Activated CD8-positive, alpha-beta memory T cell treated with anti-CD3 and anti-CD28 coated beads, Interleukin-2, amount 10 ng/mL, durations not matched to agents 7 days and 5 days (primary cell): ENCODE measurements at regions not wholly inside any gene's neighbourhood (a gene's known extent, or its start where the extent isn't known, plus 50 kb on each side); places are given as distances from the start of the nearest gene placed in this dataset.
"Not testable (repeated sequence)": the region's sequence is repeated elsewhere in the genome, so short reads cannot be mapped to it uniquely, and the experiment has no call there.

Source experiments
- ATAC-seq: fragments of 150-1000 bp; cut with Tn5 transposase; one replicate; pipeline ENCODE4 v1.10.0; 2021; ENCODE audit warnings: moderate library complexity
- CTCF ChIA-PET: fragments of 350-600 bp; sonication (Branson Sonifier 250); formaldehyde crosslinking; loops from one replicate; lab custom pipeline; 2021; ENCODE audit warnings: antibody characterized with exemption; lab: Charles Lee
- DNase-seq: peaks from one replicate; pipeline ENCODE4 v3.0.0-alpha.2; 2020
- H3K27ac Mint-ChIP-seq: one replicate; pipeline ENCODE4 v1.8.0; 2021; ENCODE audit warnings: mild to moderate bottlenecking, mixed read lengths
- H3K27me3 Mint-ChIP-seq: one replicate; pipeline ENCODE4 v1.8.0; 2021; ENCODE audit warnings: mixed read lengths
- H3K36me3 Mint-ChIP-seq: one replicate; pipeline ENCODE4 v1.8.0; 2021; ENCODE audit warnings: mild to moderate bottlenecking, mixed read lengths
- H3K4me1 Mint-ChIP-seq: one replicate; pipeline ENCODE4 v1.8.0; 2021; ENCODE audit warnings: mixed read lengths
- H3K4me3 Mint-ChIP-seq: one replicate; pipeline ENCODE4 v1.8.0; 2021; ENCODE audit warnings: mild to moderate bottlenecking, moderate library complexity, mixed read lengths
- H3K9me3 Mint-ChIP-seq: one replicate; pipeline ENCODE4 v1.8.0; 2022; ENCODE audit warnings: low read depth, mixed read lengths

GRCh38 chr17:64790690-64791089, 128.6 kb upstream of the SMURF2 start:
- DNase-seq, H3K9me3 Mint-ChIP-seq, ATAC-seq, CTCF ChIA-PET, H3K36me3 Mint-ChIP-seq, H3K4me3 Mint-ChIP-seq, H3K27ac Mint-ChIP-seq, H3K27me3 Mint-ChIP-seq: not testable (repeated sequence)
- H3K4me1 Mint-ChIP-seq, result peaks cover 29% of the 10 kb centered on the region

DNA sequence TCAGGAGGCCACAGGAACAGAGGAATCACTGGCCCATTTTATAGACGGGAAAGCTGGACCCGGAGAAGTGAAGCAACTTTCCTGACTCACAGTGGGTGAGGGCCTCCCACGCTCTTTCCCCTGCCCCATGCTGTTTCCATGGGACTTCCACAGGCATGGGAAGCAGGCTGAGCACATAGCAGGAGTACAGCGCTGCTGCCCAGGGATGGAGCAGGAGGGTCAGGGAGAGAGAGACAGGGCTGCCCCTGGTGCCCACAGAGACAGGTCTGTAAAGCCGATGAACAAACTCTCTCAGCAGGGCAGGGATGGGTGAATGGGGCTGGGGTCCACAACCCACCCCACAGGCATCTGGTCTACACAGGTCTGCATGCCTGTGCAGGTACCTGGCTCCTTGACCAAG, 128.1 kb upstream of the SMURF2 start:
- ATAC-seq, H3K27ac Mint-ChIP-seq, H3K9me3 Mint-ChIP-seq: not testable (repeated sequence)

GRCh38 chr17:64789061-64789445, 126.9 kb upstream of the SMURF2 start:
- H3K4me3 Mint-ChIP-seq, DNase-seq, ATAC-seq, H3K27ac Mint-ChIP-seq, H3K36me3 Mint-ChIP-seq, H3K27me3 Mint-ChIP-seq, CTCF ChIA-PET, H3K9me3 Mint-ChIP-seq: not testable (repeated sequence)
- peaks cover 24% of the 10 kb centered on the region for H3K4me1 Mint-ChIP-seq

More for the DNA sequence above, 128.1 kb upstream of the SMURF2 start:
- H3K36me3 Mint-ChIP-seq, H3K27me3 Mint-ChIP-seq, H3K4me3 Mint-ChIP-seq, DNase-seq, CTCF ChIA-PET: not testable (repeated sequence)
- peaks cover 28% of the 10 kb centered on the region for H3K4me1 Mint-ChIP-seq

- ATAC-seq, result no peak
- H3K36me3 Mint-ChIP-seq, result peaks cover 7% of the 10 kb centered on the region
- CTCF ChIA-PET, result no interaction called here
- H3K4me3 Mint-ChIP-seq, result no peak overlapping the region
- peaks cover 19% of the 10 kb centered on the region for H3K4me1 Mint-ChIP-seq
- DNase-seq, result no peak
- no peaks in the 10 kb centered on the region for H3K27me3 Mint-ChIP-seq
- H3K9me3 Mint-ChIP-seq, result no peaks in the 10 kb centered on the region
- H3K27ac Mint-ChIP-seq, result no peak overlapping the region
These were observed 126.4 kb upstream of the SMURF2 start for GRCh38 chr17:64788286-64789060.

DNA sequence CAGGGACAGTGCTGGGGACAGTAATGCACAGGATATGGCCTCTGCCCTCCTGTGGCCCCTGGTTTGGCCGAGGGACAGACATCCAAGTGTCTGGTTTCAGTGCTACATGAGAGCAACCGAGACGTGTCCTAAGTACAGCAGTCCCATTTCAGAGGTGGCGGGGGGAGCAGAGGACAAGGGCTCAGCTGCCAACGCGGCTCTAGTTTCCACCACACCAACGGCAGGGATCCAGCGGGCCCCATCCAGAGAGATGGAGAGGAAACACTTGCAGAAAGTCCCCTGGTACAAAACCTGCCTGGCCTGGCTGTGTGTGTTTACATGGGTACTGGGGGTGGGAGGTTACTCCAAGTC, 125.8 kb upstream of the SMURF2 start:
- Mint-ChIP-seq H3K27me3 (no peaks in the 10 kb centered on the region), H3K9me3 (no peaks in the 10 kb centered on the region), H3K4me3 (no peak overlapping the region), H3K27ac (no peak overlapping the region), H3K36me3 (peaks cover 7% of the 10 kb centered on the region), H3K4me1 (peaks cover 14% of the 10 kb centered on the region)
- no peak for ATAC-seq
- DNase-seq, result no peak
- CTCF ChIA-PET, result interaction anchor here (1.2 kb wide), 1 partner anchor 11 kb away, joined by 4 read pairs; no protein-coding TSS in a partner anchor

GRCh38 chr17:64787255-64787920, 125.3 kb upstream of the SMURF2 start:
- H3K9me3 Mint-ChIP-seq, result no peaks in the 10 kb centered on the region
- H3K27me3 Mint-ChIP-seq, result no peaks in the 10 kb centered on the region
- ATAC-seq, result no peak
- peaks cover 5% of the 10 kb centered on the region for H3K36me3 Mint-ChIP-seq
- H3K4me3 Mint-ChIP-seq, result no peak overlapping the region
- peaks cover 12% of the 10 kb centered on the region for H3K4me1 Mint-ChIP-seq
- no peak for DNase-seq
- CTCF ChIA-PET, result interaction anchor here (1.2 kb wide), 1 partner anchor 10 kb away, joined by 4 read pairs; no protein-coding TSS in a partner anchor
- no peak overlapping the region for H3K27ac Mint-ChIP-seq

- ATAC-seq (no peak), DNase-seq (no peak)
- no peak overlapping the region for H3K27ac Mint-ChIP-seq
- CTCF ChIA-PET, result no interaction called here
- no peaks in the 10 kb centered on the region for H3K9me3 Mint-ChIP-seq
- no peak overlapping the region for H3K4me3 Mint-ChIP-seq
- H3K4me1 Mint-ChIP-seq, result peaks cover 12% of the 10 kb centered on the region
- no peaks in the 10 kb centered on the region for H3K27me3 Mint-ChIP-seq
- no peaks in the 10 kb centered on the region for H3K36me3 Mint-ChIP-seq
These were observed 124.2 kb upstream of the SMURF2 start for GRCh38 chr17:64786337-64786736.

- no peaks in the 10 kb centered on the region for H3K9me3 Mint-ChIP-seq
- DNase-seq, result no peak
- H3K4me1 Mint-ChIP-seq, result peaks cover 13% of the 10 kb centered on the region
- no peaks in the 10 kb centered on the region for H3K36me3 Mint-ChIP-seq
- no peak for ATAC-seq
- no peak overlapping the region for H3K4me3 Mint-ChIP-seq
- no peaks in the 10 kb centered on the region for H3K27me3 Mint-ChIP-seq
- no peak overlapping the region for H3K27ac Mint-ChIP-seq
- CTCF ChIA-PET, result no interaction called here
These were observed 122.9 kb upstream of the SMURF2 start for GRCh38 chr17:64785011-64785421.

- peaks cover 4% of the 10 kb centered on the region for H3K27me3 Mint-ChIP-seq
- DNase-seq (no peak), ATAC-seq (no peak)
- CTCF ChIA-PET, result no interaction called here
- peaks cover 17% of the 10 kb centered on the region for H3K4me1 Mint-ChIP-seq
- H3K9me3 Mint-ChIP-seq, result no peaks in the 10 kb centered on the region
- H3K4me3 Mint-ChIP-seq, result no peak overlapping the region
- no peak overlapping the region for H3K27ac Mint-ChIP-seq
- no peaks in the 10 kb centered on the region for H3K36me3 Mint-ChIP-seq
These were observed 122.4 kb upstream of the SMURF2 start for GRCh38 chr17:64784353-64785010.

GRCh38 chr17:64783556-64784352, 121.6 kb upstream of the SMURF2 start:
- ATAC-seq, result no peak
- no peak overlapping the region for H3K27ac Mint-ChIP-seq
- peaks cover 9% of the 10 kb centered on the region for H3K27me3 Mint-ChIP-seq
- H3K4me1 Mint-ChIP-seq, result peaks cover 22% of the 10 kb centered on the region
- no peaks in the 10 kb centered on the region for H3K36me3 Mint-ChIP-seq
- no peak for DNase-seq
- CTCF ChIA-PET, result no interaction called here
- H3K4me3 Mint-ChIP-seq, result no peak overlapping the region
- no peaks in the 10 kb centered on the region for H3K9me3 Mint-ChIP-seq

- no peak for ATAC-seq
- CTCF ChIA-PET, result no interaction called here
These were observed 120.9 kb upstream of the SMURF2 start for GRCh38 chr17:64783031-64783461.

DNA sequence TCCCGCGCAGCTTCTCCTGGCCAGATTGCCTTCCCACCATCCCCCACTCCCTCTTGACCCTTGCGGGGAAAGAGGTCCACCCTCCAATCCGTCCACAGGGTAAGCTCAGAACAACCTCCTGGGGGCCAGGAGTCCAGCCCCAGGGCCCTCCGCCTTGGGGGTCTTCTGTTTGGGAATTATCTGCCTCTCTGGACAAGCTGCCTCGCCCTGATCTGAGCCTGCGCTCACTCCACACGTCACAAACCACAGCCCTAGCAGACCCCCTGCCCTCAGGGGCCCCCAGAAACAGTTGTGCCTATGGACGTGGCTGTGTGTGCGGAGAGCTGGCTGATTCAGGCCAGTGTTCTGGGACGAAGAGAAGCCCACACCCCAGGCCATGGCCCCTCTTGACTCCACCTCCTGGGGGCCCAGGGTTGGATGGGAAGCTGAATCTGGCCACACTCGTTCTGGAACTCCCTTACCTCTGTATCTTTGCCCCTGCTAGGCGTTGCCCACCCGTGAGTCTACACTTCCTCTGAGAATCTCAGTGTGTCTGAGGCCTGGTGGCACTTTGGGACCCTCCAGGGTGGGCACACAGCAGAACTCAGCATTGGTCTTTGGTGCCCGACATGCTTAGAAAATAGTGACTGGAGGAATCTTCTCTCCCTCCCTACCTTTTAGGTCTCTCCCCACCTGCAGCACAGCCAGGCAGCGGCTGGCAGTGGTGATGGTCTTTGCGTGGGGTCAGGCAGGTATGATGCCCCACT, 119.9 kb upstream of the SMURF2 start:
- Mint-ChIP-seq H3K4me3 (no peak overlapping the region), H3K36me3 (no peaks in the 10 kb centered on the region), H3K4me1 (peaks cover 33% of the 10 kb centered on the region), H3K9me3 (no peaks in the 10 kb centered on the region), H3K27me3 (peaks cover 18% of the 10 kb centered on the region), H3K27ac (no peak overlapping the region)
- ATAC-seq (no peak), DNase-seq (no peak)
- CTCF ChIA-PET, result no interaction called here

More at GRCh38 chr17:64783031-64783461, 120.9 kb upstream of the SMURF2 start:
- DNase-seq, result no peak
- Mint-ChIP-seq H3K27ac (no peak overlapping the region), H3K36me3 (no peaks in the 10 kb centered on the region), H3K4me1 (peaks cover 24% of the 10 kb centered on the region), H3K9me3 (no peaks in the 10 kb centered on the region), H3K4me3 (no peak overlapping the region), H3K27me3 (peaks cover 11% of the 10 kb centered on the region)
